Endothelial cell of umbilical vein (primary cell): ENCODE measurements at regions not wholly inside any gene's neighbourhood (a gene's known extent, or its start where the extent isn't known, plus 50 kb on each side); places are given as distances from the start of the nearest gene placed in this dataset.

ENCODE experiments used
- EZH2 ChIP-seq: IDR thresholded peaks from 2 replicates; pipeline ENCODE4 v1.6.1; 2012; ENCODE audit warnings: borderline replicate concordance, low read depth, mild to moderate bottlenecking, moderate library complexity, low read length, inconsistent platforms; ENCODE audit not compliant: severe bottlenecking
- FOS ChIP-seq: IDR thresholded peaks from 2 replicates; pipeline ENCODE4 v1.6.1; 2011; ENCODE audit warnings: mild to moderate bottlenecking, low read length, moderate library complexity, borderline replicate concordance; ENCODE audit not compliant: insufficient read depth
- JUN ChIP-seq: IDR thresholded peaks from 2 replicates; pipeline ENCODE4 v1.6.1; 2011; ENCODE audit warnings: borderline replicate concordance, low read depth; ENCODE audit not compliant: insufficient read length, insufficient read depth
- POLR2A ChIP-seq: IDR thresholded peaks from 2 replicates; pipeline ENCODE4 v1.6.1; 2012; ENCODE audit warnings: low read depth, mild to moderate bottlenecking, control low read depth, low read length
- POLR2AphosphoS5 ChIP-seq: IDR thresholded peaks from 2 replicates; pipeline ENCODE4 v1.6.1; 2012; ENCODE audit warnings: low read depth, mild to moderate bottlenecking, control low read depth, low read length, moderate library complexity; ENCODE audit not compliant: insufficient read depth
- TF ChIP-seq, protein P1 (sequence below), 2 donors: IDR thresholded peaks; 1 replicate in 1 of 2; 2 replicates in 1 of 2; pipeline ENCODE4 v1.5.1; 2011; ENCODE audit warnings: low read length in 2 of 2, mild to moderate bottlenecking in 2 of 2, moderate library complexity in 2 of 2, control low read depth in 1 of 2, inconsistent platforms in 1 of 2, low read depth in 1 of 2; ENCODE audit not compliant: insufficient read depth in 1 of 2; ENCODE audit errors: extremely low read depth in 1 of 2

GRCh38 chr22:49302530-49302929 is 525.1 kb downstream of the BRD1 start:
- TF ChIP-seq, protein P1, sequence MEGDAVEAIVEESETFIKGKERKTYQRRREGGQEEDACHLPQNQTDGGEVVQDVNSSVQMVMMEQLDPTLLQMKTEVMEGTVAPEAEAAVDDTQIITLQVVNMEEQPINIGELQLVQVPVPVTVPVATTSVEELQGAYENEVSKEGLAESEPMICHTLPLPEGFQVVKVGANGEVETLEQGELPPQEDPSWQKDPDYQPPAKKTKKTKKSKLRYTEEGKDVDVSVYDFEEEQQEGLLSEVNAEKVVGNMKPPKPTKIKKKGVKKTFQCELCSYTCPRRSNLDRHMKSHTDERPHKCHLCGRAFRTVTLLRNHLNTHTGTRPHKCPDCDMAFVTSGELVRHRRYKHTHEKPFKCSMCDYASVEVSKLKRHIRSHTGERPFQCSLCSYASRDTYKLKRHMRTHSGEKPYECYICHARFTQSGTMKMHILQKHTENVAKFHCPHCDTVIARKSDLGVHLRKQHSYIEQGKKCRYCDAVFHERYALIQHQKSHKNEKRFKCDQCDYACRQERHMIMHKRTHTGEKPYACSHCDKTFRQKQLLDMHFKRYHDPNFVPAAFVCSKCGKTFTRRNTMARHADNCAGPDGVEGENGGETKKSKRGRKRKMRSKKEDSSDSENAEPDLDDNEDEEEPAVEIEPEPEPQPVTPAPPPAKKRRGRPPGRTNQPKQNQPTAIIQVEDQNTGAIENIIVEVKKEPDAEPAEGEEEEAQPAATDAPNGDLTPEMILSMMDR (IDR thresholded peaks at IDR 0.05; ENCODE audit: extremely low read depth in 1 of 2, insufficient read depth in 1 of 2, low read depth in 1 of 2, low read length in 2 of 2), result no peak
- TF ChIP-seq EZH2 (no peak), POLR2A (no peak), POLR2AphosphoS5 (no peak), JUN (no peak), FOS (no peak)
